Right forelimb (tissue), 1 donor: ENCODE measurements at regions not wholly inside any gene's neighbourhood (a gene's known extent, or its start where the extent isn't known, plus 50 kb on each side); places are given as distances from the start of the nearest gene placed in this dataset.

Source experiments
- DNase-seq: peaks from one replicate; pipeline ENCODE4 v3.0.0-alpha.2; 2018

- DNase-seq, result no peak
Observed at GRCh38 chr2:104416339-104417000, 437.4 kb upstream of the POU3F3 start.

- no peak for DNase-seq
Observed at GRCh38 chr2:104420420-104420819, 433.5 kb upstream of the POU3F3 start.

GRCh38 chr2:104420953-104421352 is 433.0 kb upstream of the POU3F3 start:
- DNase-seq, result no peak

- DNase-seq, result no peak
Observed at GRCh38 chr2:104425850-104426595, 427.9 kb upstream of the POU3F3 start.

GRCh38 chr2:104428155-104428554 is 425.8 kb upstream of the POU3F3 start:
- no peak for DNase-seq

GRCh38 chr2:104429639-104430358 is 424.1 kb upstream of the POU3F3 start:
- DNase-seq, result no peak

- DNase-seq, result no peak
Observed at GRCh38 chr2:104430359-104430740, 423.6 kb upstream of the POU3F3 start.

- DNase-seq, result no peak
Observed at GRCh38 chr2:104430852-104431251, 423.1 kb upstream of the POU3F3 start.

- DNase-seq, result no peak
Observed at GRCh38 chr2:104431701-104432121, 422.2 kb upstream of the POU3F3 start.

GRCh38 chr2:104432401-104432800 is 421.5 kb upstream of the POU3F3 start:
- no peak for DNase-seq

GRCh38 chr2:104432991-104433390 is 420.9 kb upstream of the POU3F3 start:
- no peak for DNase-seq

GRCh38 chr2:104433657-104434056 is 420.3 kb upstream of the POU3F3 start:
- no peak for DNase-seq

- no peak for DNase-seq
Observed at GRCh38 chr2:104434318-104434792, 419.6 kb upstream of the POU3F3 start.

GRCh38 chr2:104434966-104435365 is 418.9 kb upstream of the POU3F3 start:
- no peak for DNase-seq

- no peak for DNase-seq
Observed at GRCh38 chr2:104438481-104438880, 415.4 kb upstream of the POU3F3 start.

GRCh38 chr2:104443145-104443544 is 410.8 kb upstream of the POU3F3 start:
- no peak for DNase-seq

GRCh38 chr2:104444392-104444791 is 409.5 kb upstream of the POU3F3 start:
- no peak for DNase-seq

- no peak for DNase-seq
Observed at GRCh38 chr2:104444889-104445288, 409.0 kb upstream of the POU3F3 start.

GRCh38 chr2:104447831-104448434 is 406.0 kb upstream of the POU3F3 start:
- DNase-seq, result no peak

GRCh38 chr2:104448661-104449440 is 405.1 kb upstream of the POU3F3 start:
- no peak for DNase-seq

- no peak for DNase-seq
Observed at GRCh38 chr2:104452558-104452957, 401.4 kb upstream of the POU3F3 start.

- no peak for DNase-seq
Observed at GRCh38 chr2:104462731-104463130, 391.2 kb upstream of the POU3F3 start.

GRCh38 chr2:104465981-104466380 is 387.9 kb upstream of the POU3F3 start:
- no peak for DNase-seq
